ENCODE measurements at regions not wholly inside any gene's neighbourhood (a gene's known extent, or its start where the extent isn't known, plus 50 kb on each side); places are given as distances from the start of the nearest gene placed in this dataset.

DNA sequence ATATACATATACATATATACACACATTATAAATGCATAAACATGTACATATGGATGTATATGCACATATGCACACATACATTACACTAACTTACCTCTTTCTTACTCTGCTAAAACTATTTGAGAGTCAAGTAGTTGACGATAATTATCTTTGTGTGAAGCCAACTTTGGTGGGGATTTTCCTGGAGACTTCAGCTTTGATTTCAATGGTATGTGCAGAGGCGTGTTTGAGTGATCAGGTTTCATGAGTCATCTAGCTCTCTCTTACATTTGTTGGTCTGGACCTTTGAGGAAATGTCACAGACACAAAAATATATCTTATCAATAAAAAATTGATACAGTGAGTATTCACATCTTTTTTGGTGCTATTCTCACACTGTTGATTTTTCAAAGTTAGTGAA, 769.1 kb upstream of the LUZP2 start:
- intact Hi-C loops (cut with micrococcal nuclease; ENCODE audit: unreplicated experiment) = no loop called here
- CTCF ChIA-PET = no interaction called here
- no peak overlapping the region for H2AFZ ChIP-seq
- no peaks in the 10 kb centered on the region for H3K9me2 ChIP-seq (ENCODE audit: insufficient read depth)
- POLR2A ChIA-PET (ENCODE audit: unreplicated experiment) = interaction anchor here (0.7 kb wide), 2 partner anchors 48 to 79 kb away, joined by 3 to 5 read pairs; no protein-coding TSS in a partner anchor
- H3K9me3 ChIP-seq (ENCODE audit: insufficient read depth, low read depth) = no peaks in the 10 kb centered on the region
- no peak overlapping the region for H3K27ac ChIP-seq
- H3K4me1 ChIP-seq (replicated peaks; ENCODE audit: insufficient read depth) = no peaks in the 10 kb centered on the region
- no peak overlapping the region for H3K4me3 ChIP-seq
- H3F3A ChIP-seq (ENCODE audit: insufficient read depth, low read depth) = no peaks in the 10 kb centered on the region
- no peak for TF ChIP-seq EZH2 (IDR thresholded peaks at IDR 0.05; ENCODE audit: low read depth)
- TF ChIP-seq, protein P1, sequence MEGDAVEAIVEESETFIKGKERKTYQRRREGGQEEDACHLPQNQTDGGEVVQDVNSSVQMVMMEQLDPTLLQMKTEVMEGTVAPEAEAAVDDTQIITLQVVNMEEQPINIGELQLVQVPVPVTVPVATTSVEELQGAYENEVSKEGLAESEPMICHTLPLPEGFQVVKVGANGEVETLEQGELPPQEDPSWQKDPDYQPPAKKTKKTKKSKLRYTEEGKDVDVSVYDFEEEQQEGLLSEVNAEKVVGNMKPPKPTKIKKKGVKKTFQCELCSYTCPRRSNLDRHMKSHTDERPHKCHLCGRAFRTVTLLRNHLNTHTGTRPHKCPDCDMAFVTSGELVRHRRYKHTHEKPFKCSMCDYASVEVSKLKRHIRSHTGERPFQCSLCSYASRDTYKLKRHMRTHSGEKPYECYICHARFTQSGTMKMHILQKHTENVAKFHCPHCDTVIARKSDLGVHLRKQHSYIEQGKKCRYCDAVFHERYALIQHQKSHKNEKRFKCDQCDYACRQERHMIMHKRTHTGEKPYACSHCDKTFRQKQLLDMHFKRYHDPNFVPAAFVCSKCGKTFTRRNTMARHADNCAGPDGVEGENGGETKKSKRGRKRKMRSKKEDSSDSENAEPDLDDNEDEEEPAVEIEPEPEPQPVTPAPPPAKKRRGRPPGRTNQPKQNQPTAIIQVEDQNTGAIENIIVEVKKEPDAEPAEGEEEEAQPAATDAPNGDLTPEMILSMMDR (conservative IDR thresholded peaks at IDR 0.05) = no peak
- H4K20me1 ChIP-seq (ENCODE audit: insufficient read depth) = no peaks in the 10 kb centered on the region
- no peaks in the 10 kb centered on the region for H3K36me3 ChIP-seq (ENCODE audit: low read depth)
- H3K79me2 ChIP-seq (ENCODE audit: low read depth) = no peaks in the 10 kb centered on the region
- DNase-seq = peak in 1 of 2 experiments; percentile 7
- no peaks in the 10 kb centered on the region for H3K27me3 ChIP-seq (ENCODE audit: insufficient read depth, low read depth)
- no peak overlapping the region for H3K4me2 ChIP-seq
- BruUV-seq (replicated peaks) = no TSS peak

DNA sequence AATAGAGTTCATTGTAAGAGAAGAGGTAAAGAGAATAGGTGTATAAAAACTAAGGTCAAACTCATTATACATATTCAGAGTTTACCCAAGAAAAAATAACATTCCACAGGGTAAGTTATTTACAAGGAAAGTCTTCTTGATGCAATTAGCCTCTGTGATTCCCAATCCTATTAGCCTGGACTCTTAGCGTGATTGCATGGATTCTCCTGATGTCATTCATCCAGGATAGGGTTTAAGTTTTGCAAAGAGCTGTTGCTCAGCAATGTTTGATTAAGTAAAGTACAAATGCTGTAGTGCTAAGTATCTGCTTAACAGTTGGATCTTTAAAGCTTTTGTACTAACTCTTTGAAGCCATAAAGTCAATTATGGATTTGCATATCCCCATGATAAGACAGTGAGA, 767.8 kb upstream of the LUZP2 start:
- Histone ChIP-seq H4K20me1 (ENCODE audit: insufficient read depth) (no peaks in the 10 kb centered on the region), H3K4me3 (no peak overlapping the region), H3K27me3 (ENCODE audit: insufficient read depth, low read depth) (no peaks in the 10 kb centered on the region), H3K9me2 (ENCODE audit: insufficient read depth) (no peaks in the 10 kb centered on the region), H3K4me2 (no peak overlapping the region), H3K9me3 (ENCODE audit: insufficient read depth, low read depth) (no peaks in the 10 kb centered on the region), H3K27ac (no peak overlapping the region), H3K79me2 (ENCODE audit: low read depth) (no peaks in the 10 kb centered on the region), H3K4me1 (replicated peaks; ENCODE audit: insufficient read depth) (no peaks in the 10 kb centered on the region), H2AFZ (no peak overlapping the region), H3F3A (ENCODE audit: insufficient read depth, low read depth) (no peaks in the 10 kb centered on the region), H3K36me3 (ENCODE audit: low read depth) (no peaks in the 10 kb centered on the region)
- no TSS peak for BruUV-seq (replicated peaks)
- intact Hi-C loops (cut with micrococcal nuclease; ENCODE audit: unreplicated experiment) = no loop called here
- POLR2A ChIA-PET (ENCODE audit: unreplicated experiment) = no interaction called here
- DNase-seq = no peak
- TF ChIP-seq EZH2 (IDR thresholded peaks at IDR 0.05; ENCODE audit: low read depth) = no peak
- TF ChIP-seq, protein P1 (conservative IDR thresholded peaks at IDR 0.05) = no peak
- CTCF ChIA-PET = interaction anchor here (0.7 kb wide), 1 partner anchor 90 kb away, joined by 5 read pairs; no protein-coding TSS in a partner anchor

DNA sequence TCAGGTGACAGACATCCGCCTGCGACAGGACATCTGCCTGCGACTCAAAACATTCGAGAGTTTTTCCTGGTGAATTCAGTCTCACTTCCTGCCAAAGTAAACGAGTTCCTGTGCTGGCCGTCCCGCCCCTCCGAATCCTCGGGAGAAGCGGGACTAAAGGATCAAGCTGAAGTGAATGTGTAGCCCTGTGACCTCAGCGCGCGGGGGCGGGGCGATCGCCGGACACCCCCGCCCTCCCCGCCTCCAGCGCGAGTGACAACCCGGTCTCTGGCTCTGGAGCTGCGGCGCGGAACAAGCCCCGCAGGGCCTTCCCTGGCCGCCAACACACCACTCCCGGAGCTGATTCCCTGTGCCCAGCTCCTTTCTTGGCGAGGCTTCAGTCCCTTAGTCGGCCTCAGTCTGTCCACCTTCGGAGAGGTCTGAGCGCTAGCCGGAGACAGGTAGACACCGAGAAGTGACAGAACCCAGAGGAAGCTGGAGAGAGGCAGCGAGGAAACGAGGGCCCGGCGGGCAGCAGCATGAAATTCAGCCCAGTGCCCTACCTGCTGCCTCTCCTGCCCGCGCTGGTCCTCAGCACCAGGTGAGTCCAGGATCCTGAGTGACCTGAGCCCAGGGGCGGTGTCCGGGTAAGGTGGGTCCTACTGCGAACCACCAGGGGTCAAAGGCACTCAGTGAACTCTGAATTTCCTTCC, 766.4 kb upstream of the LUZP2 start:
- no TSS peak for BruUV-seq (replicated peaks)
- TF ChIP-seq, protein P1 (conservative IDR thresholded peaks at IDR 0.05) = no peak
- no peak for TF ChIP-seq EZH2 (IDR thresholded peaks at IDR 0.05; ENCODE audit: low read depth)
- H3K4me1 ChIP-seq (replicated peaks; ENCODE audit: insufficient read depth) = no peaks in the 10 kb centered on the region
- POLR2A ChIA-PET (ENCODE audit: unreplicated experiment) = no interaction called here
- no peaks in the 10 kb centered on the region for H3F3A ChIP-seq (ENCODE audit: insufficient read depth, low read depth)
- H3K36me3 ChIP-seq (ENCODE audit: low read depth) = no peaks in the 10 kb centered on the region
- no peak for DNase-seq
- no peak overlapping the region for H3K27ac ChIP-seq
- no peak overlapping the region for H2AFZ ChIP-seq
- H3K4me3 ChIP-seq = no peak overlapping the region
- intact Hi-C loops (cut with micrococcal nuclease; ENCODE audit: unreplicated experiment) = no loop called here
- CTCF ChIA-PET = no interaction called here
- no peaks in the 10 kb centered on the region for H4K20me1 ChIP-seq (ENCODE audit: insufficient read depth)
- no peaks in the 10 kb centered on the region for H3K9me3 ChIP-seq (ENCODE audit: insufficient read depth, low read depth)
- H3K9me2 ChIP-seq (ENCODE audit: insufficient read depth) = no peaks in the 10 kb centered on the region
- H3K27me3 ChIP-seq (ENCODE audit: insufficient read depth, low read depth) = no peaks in the 10 kb centered on the region
- H3K4me2 ChIP-seq = no peak overlapping the region
- no peaks in the 10 kb centered on the region for H3K79me2 ChIP-seq (ENCODE audit: low read depth)

Data from PC-9 (cell line).